LNCAP (cell line): ENCODE measurements at regions not wholly inside any gene's neighbourhood (a gene's known extent, or its start where the extent isn't known, plus 50 kb on each side); places are given as distances from the start of the nearest gene placed in this dataset.

Source experiments
- TF ChIP-seq, protein P1 (sequence below): fragments of 450-650 bp; IDR thresholded peaks from 2 replicates; pipeline ENCODE4 v1.5.1; 2017; ENCODE audit warnings: mild to moderate bottlenecking

DNA sequence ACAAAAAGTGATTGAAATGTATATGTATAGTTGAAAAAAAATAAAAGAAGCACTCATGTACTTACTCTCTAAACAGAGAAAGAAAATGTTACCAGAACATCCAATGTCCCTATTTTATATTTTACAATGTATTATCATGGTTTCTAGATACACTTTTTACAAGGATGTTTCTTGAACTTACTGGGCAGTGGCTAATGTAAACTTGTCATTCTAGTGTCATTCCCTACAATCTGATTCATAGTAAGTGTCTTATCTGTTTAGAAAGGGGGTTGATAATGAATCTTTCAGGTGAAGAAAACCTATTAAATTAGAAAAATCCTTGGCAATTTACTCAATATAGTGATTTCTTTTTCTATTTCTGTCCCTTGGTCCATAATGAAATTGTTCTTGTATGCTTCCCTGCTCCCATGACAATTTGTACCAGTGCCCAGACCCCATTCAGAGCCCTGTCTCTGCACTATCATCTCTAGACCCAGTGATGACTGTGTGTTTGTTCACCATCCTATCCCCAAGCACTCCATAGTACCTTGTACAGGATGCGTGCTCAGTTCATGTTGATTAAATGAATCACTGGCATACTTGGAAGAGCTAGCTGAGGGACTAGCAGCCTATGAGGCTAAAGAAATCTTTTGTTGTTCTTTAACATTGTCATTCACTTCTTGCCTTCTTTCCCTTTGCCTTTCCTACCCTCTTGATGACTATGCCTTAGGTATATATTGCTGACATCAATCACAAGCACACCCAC lies 101.2 kb downstream of the HMHB1 start:
- TF ChIP-seq, protein P1, sequence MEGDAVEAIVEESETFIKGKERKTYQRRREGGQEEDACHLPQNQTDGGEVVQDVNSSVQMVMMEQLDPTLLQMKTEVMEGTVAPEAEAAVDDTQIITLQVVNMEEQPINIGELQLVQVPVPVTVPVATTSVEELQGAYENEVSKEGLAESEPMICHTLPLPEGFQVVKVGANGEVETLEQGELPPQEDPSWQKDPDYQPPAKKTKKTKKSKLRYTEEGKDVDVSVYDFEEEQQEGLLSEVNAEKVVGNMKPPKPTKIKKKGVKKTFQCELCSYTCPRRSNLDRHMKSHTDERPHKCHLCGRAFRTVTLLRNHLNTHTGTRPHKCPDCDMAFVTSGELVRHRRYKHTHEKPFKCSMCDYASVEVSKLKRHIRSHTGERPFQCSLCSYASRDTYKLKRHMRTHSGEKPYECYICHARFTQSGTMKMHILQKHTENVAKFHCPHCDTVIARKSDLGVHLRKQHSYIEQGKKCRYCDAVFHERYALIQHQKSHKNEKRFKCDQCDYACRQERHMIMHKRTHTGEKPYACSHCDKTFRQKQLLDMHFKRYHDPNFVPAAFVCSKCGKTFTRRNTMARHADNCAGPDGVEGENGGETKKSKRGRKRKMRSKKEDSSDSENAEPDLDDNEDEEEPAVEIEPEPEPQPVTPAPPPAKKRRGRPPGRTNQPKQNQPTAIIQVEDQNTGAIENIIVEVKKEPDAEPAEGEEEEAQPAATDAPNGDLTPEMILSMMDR = no peak

DNA sequence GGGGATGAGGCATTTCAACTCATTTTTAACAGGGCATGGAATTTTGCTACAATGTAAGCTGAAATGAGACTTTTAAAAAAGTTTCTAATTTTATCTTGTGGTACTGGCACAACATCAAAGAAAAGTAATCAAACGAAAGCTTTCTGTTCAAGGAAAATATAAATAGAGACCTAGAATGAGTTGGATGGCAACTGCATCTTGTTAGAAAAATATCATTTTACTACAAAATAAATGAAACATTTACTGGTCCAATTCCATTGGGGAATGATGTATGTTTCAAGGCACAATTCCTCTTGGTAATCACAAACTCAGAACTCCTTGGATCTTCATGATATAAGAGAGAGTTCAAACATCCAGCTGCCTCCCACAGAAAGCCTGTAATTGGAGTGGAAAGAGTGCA lies 102.8 kb downstream of the HMHB1 start:
- TF ChIP-seq, protein P1 = no peak

DNA sequence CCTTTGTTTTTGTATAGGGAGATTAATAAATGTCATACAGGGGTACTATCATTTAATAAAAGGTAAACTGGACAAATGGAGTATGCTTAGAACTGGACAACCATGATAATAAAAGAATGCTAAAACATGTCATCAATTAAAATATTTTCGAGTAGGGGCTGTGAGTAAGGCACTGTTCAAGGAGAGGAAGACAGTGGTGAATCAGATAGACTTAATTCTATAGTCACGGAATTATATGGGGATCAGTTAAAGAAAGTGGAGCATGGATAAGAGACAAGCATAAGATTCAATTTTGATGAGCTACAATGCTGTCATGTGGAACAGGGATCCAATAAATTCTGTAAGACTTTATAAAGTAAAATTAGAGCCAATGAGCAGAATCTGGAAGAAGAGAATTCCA lies 104.5 kb downstream of the HMHB1 start:
- TF ChIP-seq, protein P1 = no peak

DNA sequence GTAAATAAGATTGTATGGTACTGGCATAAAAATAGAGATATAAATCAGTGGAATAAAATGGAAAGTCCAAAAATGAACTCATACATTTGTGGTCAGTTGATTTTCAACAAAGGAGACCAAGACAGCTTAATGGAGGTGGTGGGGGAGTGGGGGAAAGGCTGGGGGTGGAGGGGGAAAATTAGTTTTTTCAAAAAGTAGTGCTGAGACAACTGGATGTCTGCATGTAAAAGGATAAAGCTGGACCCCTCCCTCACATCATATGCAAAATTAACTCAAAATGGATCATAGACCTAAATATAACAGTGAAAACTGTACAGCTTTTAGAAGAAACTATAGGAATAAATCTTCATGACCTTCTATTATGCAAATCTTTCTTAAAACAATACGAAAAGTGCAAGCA lies 107.0 kb downstream of the HMHB1 start:
- TF ChIP-seq, protein P1 = no peak

DNA sequence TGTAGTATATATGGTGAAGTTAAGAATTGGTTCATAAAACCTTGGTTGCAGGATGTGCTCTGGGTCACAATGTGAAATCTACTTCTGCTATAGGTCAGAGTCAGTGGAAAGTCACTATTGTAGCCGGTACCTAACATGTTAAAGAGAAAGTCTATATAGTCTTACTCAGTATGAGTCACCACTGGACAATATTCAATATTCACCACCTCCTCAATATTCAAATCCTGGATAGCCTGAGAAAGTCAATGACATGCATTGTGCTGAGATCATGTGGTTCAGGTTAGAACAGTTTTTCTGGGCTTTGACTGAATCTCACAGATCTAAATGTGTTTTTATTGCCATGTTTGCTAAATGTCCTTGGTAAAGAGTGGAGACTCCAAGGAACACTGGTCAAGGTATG lies 108.8 kb downstream of the HMHB1 start:
- TF ChIP-seq, protein P1 = no peak

DNA sequence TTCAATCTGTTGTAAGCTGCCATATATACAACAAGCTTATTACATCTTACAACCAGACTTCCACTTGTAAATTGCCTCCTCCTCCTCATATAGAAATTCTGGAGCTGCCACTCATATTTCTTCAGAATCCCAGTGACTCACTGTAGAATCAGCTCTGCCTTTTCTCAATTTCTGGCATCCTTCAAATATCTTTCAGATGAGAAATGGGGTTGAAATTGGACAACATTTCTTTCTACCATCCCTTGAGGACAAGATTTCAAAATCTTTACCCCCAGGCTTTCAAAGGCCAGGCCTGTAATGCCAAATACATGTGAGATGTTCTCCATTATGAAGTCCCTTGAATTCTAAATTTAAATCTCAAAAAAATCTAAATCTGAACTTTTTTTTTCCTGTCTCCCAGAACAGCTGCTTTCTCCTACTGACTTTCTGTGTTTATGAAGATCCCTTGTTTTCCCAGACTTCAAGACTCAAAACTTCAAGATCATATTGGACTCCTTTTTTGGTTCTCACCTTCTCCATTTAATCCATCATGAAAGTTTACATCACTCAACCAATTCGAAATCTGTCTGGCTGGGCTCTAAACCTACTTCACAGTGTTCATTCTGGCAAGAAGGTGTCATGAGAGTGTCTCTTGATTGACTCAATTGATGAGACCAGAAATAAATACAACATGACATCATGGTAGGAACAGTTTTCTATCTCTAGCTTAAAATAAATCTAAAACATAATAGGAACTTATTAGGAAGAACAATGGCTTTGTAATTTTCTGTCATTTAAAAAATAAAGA lies 109.8 kb downstream of the HMHB1 start:
- TF ChIP-seq, protein P1 = no peak

- TF ChIP-seq, protein P1 = no peak
Observed at GRCh38 chr5:143922718-143923117, 110.8 kb downstream of the HMHB1 start.
